K562 (cell line): ENCODE measurements at regions not wholly inside any gene's neighbourhood (a gene's known extent, or its start where the extent isn't known, plus 50 kb on each side); places are given as distances from the start of the nearest gene placed in this dataset. TPM values are rescaled to one million over a fixed set of nuclear protein-coding genes. Genes with fewer than 3 reads are reported as not detected.

Experiments used
- microRNA counts: library from miRNA; unstranded; fragments of <30 nt; microRNA quantifications from one replicate; lab custom pipeline; 2016
- microRNA-seq: library from miRNA; unstranded; fragments of <30 nt; microRNA quantifications from one replicate; pipeline ENCODE4, GENCODE V29; 2018; ENCODE audit warnings: borderline microRNAs expressed
- small RNA-seq: library from RNA; depleted of rRNA; stranded (forward); fragments of <200 nt; gene quantifications from one replicate; pipeline ENCODE3, GENCODE V24; 2014

MicroRNA genes in the stretch of these regions (microRNA counts, 767-probe panel; counts per million panel counts)
- microRNA hsa-miR-548ab (lab: Ali Mortazavi, UCI), result not detected

Small RNA genes lying in the stretch of these regions (microRNA-seq; reads per million reads assigned to microRNA genes)
- not detected for gene MIR548AB

Small RNA genes lying in the stretch of these regions (small RNA-seq; reads per million reads assigned to genes)
- gene MIR548AB, result not detected
- not detected for gene NDUFA4P2
- not detected for gene RNU1-43P
- not detected for gene RNU6-461P
- not detected for gene TUBBP11
